Left lobe of liver (tissue), 2 donors: ENCODE measurements at regions not wholly inside any gene's neighbourhood (a gene's known extent, or its start where the extent isn't known, plus 50 kb on each side); places are given as distances from the start of the nearest gene placed in this dataset.

Experiments
- ATAC-seq: fragments of 200-7000 bp; cut with Tn5 transposase; one replicate; pipeline ENCODE4 v1.9.1; 2020; ENCODE audit warnings: mild to moderate bottlenecking, moderate library complexity
- DNase-seq: peaks from one replicate; pipeline ENCODE4 v3.0.0-alpha.2; 2020; ENCODE audit warnings: low spot score
- donor health status: DM: no; HTN: no; CAD: no; lungs with moderate emphysema.
- donor health status: DM: no; HTN: yes; CAD: no.

DNA sequence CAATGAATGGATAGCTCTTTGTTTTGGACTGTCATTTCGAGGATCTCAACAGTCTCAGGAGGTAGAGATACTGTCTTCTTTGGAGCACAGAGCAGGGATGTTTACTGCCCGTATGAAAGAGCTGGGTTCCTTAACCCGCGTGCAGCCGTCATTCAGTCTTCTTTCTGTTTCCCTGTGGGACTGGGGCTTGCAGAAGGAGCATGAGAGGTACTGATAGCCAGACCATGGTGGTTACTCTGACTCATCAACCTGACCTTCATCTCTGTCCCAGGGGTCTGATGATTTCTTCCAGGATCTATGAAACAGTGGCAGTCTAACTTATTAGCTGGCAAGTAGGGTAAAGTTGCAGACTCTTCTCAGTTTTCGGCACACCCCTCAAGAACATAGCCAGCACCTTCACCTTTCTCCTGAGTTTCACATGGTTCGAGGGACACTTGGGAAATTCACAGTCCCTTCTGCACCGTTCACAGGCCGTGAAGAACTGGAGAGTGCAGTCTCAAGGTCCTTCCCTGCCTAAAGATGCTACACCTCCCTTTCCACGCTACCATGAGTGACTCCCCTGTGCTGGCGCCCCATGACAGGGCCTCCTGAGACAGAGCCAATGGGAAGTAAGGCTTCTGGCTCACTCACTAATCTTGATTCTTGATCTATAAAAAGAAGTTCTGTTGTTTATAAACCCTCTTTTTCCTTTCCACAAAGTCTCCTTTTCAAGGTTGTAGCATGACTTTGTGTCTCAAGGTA, 226.2 kb downstream of the MC4R start:
- DNase-seq (no peak), ATAC-seq (no peak)

DNA sequence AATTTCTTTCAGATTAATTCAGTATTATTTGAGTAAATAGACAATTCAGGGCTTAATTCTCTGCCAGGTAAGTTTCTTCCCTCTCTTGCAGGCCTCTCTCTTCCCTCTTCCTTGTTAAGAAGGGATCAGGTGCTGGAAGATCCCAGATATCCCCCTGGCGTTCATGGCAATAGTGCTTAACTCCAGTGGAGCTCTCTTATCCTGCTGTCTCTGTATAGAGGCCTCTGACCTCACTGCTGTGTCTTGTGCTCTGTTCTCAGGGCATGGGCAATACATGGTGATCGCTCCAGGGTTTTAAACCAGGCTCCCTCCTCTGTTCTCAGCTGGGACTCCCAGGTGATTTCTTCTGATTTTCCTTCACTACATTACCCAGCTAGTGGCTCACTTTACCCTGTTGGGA, 226.8 kb downstream of the MC4R start:
- DNase-seq (no peak), ATAC-seq (no peak)

DNA sequence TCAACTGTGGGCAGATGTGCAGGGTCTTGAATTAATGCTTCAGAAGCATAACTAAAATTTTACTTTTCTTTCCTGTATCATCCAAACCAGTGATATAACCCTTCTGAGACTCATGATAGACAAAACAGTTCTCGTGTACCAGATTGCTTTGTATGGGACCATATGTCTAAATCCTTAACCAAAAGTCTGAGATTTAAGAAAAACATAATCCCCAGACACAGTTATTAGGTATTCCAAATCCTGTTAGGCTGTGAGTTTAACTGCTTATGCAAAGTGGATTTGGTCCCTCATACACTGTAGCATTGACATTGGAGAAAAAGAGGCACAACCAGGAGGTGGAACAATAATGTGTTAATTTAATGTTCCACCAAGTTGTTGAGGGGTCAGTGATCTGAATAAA, 235.0 kb downstream of the PMAIP1 start:
- DNase-seq (no peak), ATAC-seq (no peak)

DNA sequence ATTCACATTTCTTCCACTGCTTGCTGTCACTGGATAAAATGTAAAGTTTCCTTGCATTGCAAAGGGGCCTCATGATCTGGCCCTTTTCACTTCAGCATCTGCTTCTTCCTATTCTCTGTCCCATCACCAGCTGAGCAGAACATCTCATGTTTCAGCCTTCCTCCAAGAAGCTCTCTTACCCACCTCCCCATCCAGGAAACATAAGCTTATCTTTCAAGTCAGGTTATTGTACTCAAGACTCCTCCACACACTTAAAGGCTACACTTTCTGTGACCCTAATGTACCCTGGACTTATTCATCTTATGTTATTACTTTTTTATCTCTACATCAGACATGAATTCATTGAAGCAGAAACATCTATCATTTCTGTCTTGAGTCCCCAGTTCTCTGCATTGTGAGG, 230.5 kb downstream of the PMAIP1 start:
- no peak for ATAC-seq
- no peak for DNase-seq

DNA sequence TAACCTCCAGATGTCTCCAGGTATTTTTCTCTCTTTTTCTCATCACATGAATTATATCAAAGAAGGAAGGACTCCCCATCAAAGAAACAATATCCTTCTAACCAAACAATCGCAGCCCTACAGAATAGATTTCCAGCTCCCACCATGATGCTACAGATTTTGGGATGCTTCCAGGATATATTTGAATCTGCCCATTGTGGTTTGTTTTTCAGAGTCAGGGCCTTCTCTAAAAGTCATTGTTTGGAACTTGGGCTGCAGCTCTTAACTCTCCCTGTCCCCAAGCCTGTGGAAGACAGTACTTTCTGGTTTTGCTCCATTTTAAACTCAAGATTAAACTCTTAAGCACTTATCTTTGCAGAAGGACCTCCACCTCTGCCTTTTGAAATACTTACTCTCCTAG, 223.2 kb downstream of the PMAIP1 start:
- no peak for ATAC-seq
- DNase-seq = no peak

DNA sequence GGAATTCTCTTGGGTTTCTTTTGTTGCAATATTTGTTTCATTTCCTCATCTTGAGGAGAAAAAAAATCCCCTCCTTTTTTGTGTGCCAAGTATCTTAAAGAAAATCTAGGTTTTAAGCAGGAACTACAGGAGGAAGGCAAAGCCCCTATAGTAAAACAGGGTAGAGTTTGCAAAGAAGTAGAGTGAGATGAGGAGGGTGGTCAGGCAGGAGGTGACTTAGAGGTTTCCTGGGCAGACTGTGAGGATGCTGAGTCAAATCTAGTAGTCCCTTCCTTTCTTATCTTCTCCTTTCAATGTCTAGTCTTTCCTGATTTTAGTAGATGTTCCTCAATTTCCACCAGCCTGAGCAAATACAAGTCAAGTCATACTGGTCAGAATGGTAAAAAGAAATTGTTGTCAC, 222.5 kb downstream of the PMAIP1 start:
- DNase-seq (no peak), ATAC-seq (no peak)

DNA sequence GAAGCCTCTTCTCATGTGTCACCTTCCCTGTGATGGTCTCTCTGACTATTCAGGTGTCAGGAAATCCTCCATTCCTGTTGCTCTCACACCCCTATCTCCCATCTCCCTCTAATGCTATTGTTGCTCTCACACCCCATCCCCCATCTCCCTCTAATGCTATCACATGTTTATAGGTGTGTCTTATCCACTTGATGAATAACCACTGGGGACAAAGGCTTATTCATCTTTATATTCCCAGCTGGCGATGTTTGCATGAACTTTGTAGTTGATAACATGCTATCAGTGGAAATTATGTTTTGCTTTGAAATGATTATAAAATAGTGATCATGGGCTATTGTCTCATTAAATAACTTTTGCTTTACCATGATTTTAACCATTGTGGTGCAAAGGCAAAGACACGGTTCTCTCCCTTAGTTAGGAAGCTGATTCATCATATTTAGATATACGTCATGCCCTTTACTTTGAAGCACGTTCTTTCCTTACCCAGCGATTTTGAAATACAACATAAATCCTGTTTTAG, 220.5 kb downstream of the PMAIP1 start:
- ATAC-seq (no peak), DNase-seq (no peak)

DNA sequence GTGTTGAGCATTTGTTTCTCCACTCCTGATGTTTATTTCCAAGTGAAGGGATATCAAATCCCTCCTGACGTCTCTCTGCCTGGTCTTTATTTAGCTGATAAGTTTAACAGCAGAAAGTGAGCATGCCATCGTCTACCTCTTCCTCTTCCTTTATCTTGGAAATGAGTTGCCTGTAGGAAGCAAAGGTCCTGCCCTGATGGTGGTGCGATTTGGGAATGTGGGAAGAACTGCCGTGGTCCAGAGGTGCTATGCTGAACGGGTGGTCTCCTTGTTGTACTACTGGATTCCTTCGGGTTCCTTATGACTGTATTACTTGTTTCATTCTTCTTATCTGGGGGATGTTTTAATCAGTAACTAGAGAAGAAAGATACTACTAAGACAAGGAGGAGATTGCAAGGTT, 217.5 kb downstream of the PMAIP1 start:
- no peak for DNase-seq
- no peak for ATAC-seq

DNA sequence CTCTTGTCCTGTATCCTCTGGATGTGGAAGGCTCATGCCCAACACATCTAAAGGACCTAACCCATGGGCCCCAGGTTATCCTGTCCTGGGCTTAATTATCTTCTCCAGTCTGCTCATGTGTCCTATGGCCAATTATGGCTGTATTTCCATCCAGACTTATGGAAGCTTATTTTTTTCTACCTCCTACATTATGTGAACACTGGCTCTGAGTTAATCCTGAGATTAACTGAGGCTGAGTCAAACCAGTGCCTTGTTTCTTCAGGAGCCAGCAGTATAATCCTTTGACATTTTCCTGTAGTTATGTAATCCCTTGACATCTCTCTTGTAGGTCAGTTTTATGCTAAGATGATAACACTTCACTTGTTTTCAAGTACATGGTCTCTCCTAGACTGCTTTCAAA, 213.6 kb downstream of the PMAIP1 start:
- DNase-seq (no peak), ATAC-seq (no peak)

DNA sequence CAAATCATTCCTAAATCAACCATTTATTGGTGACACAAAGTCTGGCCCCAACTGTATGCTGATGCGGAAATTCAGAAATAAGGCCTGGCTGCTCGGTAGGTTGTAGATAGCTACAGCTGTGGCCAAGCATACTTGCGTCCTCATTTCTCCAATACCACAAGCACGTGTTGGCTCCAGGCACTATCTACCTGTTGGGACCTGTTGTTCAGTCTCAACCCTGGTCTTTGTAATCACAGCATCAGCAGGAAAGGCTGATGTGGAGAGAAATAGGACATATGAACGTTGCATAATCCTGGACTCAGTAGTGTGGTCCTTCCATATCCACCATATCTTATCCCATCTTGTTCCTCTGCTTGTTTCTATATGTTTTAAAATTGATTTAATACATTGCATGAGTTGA, 212.6 kb downstream of the PMAIP1 start:
- ATAC-seq (no peak), DNase-seq (no peak)

DNA sequence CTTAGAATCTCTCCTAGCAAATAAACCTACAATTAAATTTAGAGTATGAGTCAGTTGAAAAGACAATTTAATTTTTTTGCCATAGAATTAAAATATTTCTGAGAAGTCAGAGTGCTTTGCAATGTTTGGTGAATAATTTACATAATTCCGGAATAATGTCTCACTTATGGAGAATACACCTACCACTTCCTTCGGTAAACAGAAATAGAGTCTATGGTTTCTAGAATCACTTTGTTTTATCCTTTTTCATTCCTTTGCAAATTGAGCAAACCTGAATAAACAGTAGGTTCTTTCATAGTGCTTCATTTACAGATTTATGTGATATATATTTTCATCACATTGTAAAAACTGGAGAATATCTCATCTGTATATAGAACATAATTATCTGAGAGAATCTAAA, 211.7 kb downstream of the PMAIP1 start:
- DNase-seq (no peak), ATAC-seq (no peak)

DNA sequence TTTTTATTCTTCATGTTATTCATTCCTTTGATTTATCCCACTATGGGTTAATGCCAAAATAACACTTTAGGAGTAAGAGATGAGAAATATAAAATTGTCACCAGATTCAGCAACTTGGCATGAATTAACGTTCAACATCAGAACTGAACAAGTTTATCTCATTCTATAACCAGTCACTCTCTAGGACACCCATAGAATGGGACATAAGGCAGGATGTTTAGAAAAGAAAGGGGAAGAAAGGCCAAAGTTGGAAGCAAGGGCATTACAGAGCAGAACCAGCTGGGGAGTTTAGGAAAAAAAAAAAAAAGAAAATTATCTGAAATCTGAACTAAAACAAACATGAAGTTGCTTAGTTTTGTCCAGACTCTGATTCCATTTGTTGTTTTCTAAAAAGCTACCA, 211.0 kb downstream of the PMAIP1 start:
- no peak for ATAC-seq
- no peak for DNase-seq

DNA sequence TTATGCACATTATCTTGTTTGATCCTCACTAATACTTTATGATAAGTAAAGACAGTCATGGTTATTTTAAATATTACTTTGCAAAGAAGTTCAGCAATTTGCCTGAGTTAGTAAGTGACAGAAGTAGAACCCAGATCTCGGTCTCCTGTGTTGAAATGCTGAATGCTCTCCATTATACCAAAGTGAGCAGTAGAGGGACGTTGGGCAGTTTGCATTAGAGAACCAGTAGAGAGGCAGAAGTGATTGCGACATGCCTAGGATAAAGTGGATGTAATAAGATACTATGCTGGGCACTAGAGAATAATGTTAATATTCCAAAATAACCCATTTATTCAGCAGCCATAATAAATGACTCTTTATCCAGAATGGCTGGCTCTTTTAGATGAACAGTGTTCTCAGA, 201.0 kb downstream of the PMAIP1 start:
- DNase-seq (no peak), ATAC-seq (no peak)

DNA sequence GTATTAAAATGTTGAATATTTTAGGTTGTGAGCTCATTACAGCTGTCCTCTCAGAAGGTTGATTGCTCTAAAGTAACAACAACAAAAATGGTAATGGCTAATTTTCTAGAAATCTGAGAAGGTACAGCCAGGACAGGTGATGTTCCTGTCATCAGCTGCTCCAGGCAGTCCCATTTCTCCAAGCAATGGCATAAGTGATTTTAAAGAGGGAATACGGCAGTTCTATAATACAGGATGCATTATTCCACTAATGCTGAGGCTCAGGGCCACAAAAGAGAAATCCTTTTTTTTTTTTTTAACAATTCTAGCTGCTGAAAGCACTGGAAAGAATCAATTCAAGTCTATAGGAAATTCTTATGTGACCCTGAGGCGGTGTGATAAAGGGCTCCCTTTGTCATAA, 199.9 kb downstream of the PMAIP1 start:
- ATAC-seq = no peak
- no peak for DNase-seq

DNA sequence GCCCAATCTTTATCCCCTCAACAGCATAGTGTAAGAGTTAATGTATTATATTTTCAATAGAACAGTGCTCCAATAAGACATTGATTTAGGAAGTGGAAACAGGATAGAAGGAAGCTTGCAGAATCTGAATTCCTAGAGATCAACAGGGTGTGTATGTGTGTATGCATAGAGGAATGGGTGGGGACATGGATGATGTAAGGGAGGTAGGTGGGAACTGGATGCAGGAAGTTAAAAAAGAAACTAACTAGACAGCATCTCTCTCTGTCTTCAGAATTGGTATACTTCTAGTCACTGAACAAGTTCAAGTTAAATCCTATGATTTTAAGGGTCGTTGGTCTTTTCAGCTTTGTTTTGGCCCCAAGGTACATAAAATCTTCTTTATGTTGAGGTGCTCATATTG, 196.6 kb downstream of the PMAIP1 start:
- ATAC-seq = no peak
- DNase-seq = no peak

DNA sequence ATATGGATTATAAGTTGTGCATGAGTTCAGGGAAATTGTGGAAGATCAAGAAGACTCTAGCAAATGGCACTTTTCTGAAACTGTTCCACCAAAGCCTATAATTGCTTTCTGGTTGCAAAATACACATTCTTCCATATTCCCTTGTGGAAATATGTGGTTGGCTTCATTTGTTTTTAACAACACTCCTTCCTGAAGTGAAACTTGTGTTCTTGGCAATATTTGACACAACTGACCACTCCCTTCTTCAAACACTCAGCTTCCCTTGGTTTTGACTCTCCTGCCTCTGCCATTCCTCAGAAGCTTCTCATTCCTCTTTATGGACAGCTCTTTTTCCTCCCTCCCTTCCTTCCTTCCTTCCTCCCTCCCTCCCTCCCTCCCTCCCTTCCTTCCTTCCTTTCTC, 192.3 kb downstream of the PMAIP1 start:
- ATAC-seq = no peak
- no peak for DNase-seq

DNA sequence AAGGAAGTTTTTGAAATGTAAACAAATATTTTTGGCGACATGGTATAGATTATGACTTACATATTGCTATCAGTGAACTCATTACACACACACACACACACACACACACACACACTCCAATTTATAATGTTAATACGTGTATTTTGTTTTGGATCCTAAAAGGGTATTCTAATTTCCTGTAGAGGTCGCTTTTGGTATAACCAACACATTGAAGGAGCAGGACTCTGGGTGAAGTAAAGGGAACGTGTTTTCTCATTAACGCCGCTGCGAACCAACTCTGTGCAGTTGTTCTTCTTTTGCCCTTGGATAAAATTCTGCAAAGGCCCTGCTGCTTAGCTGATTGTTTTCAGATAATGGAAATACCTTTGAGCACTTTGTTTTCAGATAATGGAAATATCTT, 190.4 kb downstream of the PMAIP1 start:
- ATAC-seq (no peak), DNase-seq (no peak)

DNA sequence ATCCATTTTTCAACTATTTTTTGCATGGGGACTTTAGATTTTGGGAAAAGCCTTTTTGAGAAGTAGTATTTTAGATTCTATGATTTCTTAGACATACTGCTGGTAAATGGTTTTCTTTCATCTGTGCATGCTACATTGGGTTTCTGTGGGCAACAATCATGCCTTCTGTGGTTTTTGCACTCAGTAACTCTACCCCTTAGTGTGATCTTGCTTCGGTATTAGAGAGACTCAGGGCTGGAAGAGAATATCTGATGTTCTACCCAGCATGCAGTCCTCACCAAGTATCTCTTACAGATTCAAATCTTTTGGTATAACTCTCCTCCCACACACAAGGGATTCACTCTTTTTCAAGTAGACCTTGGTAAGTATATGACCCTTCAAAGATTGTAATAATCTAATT, 183.0 kb downstream of the PMAIP1 start:
- no peak for DNase-seq
- no peak for ATAC-seq

DNA sequence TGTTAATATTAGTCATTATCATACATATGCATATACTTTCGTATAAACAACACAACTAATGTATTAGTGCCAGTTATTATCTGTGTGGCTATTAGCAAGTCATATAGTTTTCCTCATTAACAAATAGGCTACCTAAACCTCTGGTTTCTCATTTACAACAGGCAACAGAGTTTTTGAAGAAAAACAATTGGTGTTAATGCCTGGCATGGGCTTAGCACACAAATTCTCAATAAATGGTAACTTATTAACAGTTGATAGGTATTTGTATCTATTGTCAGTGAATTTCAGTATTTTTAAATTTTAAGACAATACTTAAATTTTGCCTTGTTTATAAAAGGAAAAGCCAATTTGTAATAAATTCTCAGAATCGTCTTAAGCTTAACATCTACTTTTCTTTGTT, 182.5 kb downstream of the PMAIP1 start:
- ATAC-seq (no peak), DNase-seq (no peak)

DNA sequence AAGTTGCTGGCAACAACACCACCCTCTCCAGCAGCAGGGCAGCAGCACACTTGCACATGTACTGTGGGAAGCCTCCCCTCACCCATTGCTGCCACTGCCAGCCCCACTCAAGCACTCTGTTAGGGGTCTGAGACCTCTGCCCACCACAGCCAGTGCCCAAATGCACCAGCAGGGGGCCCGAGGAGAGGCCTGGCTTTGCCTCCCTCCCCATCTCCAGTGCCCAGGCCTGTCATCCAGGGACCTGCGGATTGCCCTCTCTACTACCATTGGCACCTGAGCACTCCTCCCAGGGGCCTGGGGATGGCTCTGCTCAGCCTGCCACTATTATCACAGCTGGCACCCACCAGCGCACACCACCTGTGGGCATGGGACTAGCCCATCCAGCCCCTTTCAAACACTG, 175.7 kb downstream of the PMAIP1 start:
- no peak for ATAC-seq
- no peak for DNase-seq

DNA sequence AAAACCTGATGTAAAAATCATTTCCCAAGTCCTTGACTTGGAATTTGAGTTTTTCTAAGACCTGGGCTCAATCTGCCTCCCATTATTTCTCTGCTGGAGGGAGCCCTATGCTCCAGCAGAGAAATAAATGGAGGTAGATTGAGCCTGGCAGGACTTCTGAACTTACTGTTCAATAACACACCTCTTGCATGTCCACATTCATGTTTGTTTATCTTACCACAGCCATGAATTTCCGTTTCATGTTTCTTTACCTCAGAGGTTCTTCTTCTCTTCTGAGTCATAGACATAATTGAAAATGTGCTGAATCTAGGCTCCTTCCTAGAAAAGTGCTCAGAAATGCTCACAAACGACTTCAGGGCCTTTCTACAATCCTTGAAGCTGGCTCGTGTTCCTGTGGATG, 170.8 kb downstream of the PMAIP1 start:
- DNase-seq (no peak), ATAC-seq (no peak)

DNA sequence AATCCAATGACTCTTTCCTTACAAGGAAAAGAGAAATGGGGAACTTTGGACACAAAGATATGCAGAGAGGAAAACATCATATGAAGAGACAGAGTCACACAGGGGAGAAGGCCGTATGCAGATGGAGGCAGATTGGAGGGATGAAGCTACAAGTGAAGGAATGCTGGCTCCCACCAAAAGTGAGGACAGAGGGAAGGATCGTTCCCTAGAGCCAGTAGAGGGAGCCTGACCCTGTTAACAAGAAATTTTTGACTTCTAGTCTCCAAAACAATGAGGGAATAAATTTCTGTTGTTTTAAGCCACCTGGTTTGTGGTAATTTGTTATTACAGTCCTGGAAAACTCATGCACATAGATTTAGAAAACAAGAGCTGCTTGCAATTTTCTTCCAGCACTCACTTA, 169.3 kb downstream of the PMAIP1 start:
- DNase-seq (no peak), ATAC-seq (no peak)

DNA sequence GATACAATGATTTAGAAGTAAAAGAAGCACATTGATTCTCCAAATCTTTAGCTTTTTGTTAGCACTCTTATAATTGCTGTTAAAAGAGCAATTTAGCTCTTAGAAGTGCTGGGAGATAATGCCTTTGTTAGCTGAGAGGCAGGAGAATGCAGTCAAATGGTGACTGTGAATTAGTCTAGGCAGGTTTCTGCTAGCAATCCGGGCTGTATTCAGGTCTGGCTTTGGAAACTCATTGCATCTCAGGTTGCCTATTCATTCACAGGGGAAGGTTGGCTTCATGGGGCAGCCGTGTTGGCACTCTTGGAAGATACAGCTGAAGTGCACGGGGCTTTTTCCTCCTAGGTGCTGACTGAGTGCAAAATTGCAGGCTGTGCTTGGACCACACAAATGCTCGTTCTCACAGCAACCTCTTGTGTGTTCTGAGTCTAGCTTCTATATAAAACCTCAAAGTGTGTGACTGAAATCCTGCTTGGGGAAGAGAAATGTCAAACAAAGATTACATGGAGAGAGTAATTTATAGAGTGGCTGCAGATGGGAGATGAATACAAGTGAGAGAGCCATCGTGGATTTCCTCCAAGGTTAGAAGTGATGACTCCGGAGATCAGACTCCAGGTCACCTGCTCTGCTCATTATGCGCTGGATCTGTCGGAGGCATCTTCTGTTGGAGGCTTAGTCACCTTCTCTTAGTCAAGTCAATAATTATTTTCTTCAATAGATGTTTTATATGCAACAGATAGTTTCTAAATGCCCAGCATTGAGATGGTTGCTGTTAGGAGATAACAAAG, 167.8 kb downstream of the PMAIP1 start:
- ATAC-seq (no peak), DNase-seq (no peak)
